Transverse colon (tissue), 4 donors: ENCODE measurements at regions not wholly inside any gene's neighbourhood (a gene's known extent, or its start where the extent isn't known, plus 50 kb on each side); places are given as distances from the start of the nearest gene placed in this dataset.

Experiments
- DNase-seq: peaks from one replicate; pipeline ENCODE4 v3.0.0-alpha.2; 2019
- H3K27ac ChIP-seq, 4 donors: fragments of 200-600 bp; sonication (generic); 2 replicates each; pipeline ENCODE4 v1.5.1; 2016 to 2018; ENCODE audit warnings: inconsistent platforms in 4 of 4
- H3K27me3 ChIP-seq: fragments of 200-600 bp; sonication (generic); 2 replicates; pipeline ENCODE4 v1.5.1; 2017; ENCODE audit warnings: inconsistent platforms
- H3K36me3 ChIP-seq, 4 donors: fragments of 200-600 bp; sonication (generic); 2 replicates each; pipeline ENCODE4 v1.5.1; 2017 to 2019; ENCODE audit warnings: inconsistent platforms in 4 of 4
- H3K4me1 ChIP-seq, 4 donors: fragments of 200-600 bp; sonication (generic); 2 replicates each; pipeline ENCODE4 v1.5.1; 2017 to 2020; ENCODE audit warnings: inconsistent platforms in 4 of 4
- H3K4me3 ChIP-seq, 4 donors: fragments of 200-600 bp; sonication (generic); 1 replicate in 1 of 4; 2 replicates in 3 of 4; pipeline versions ENCODE4 v1.5.1 to v1.6.1; 2017 to 2019; ENCODE audit warnings: inconsistent platforms in 4 of 4
- H3K9me3 ChIP-seq, 2 donors: fragments of 200-600 bp; sonication (generic); 2 replicates each; pipeline ENCODE4 v1.5.1; 2017 to 2019; ENCODE audit warnings: inconsistent platforms in 2 of 2
- CTCF ChIP-seq, 5 experiments: fragments of 200-600 bp in 3 of 5; fragments of 450-650 bp in 2 of 5; sonication (generic) in 3 of 5; IDR thresholded peaks; 1 replicate in 2 of 5; 2 replicates in 3 of 5; pipeline ENCODE4 v1.5.1; 2016 to 2017; ENCODE audit warnings: antibody characterized with exemption in 5 of 5, inconsistent platforms in 3 of 5, mild to moderate bottlenecking in 2 of 5, moderate library complexity in 1 of 5
- EP300 ChIP-seq: sonication (generic); formaldehyde crosslinking; IDR thresholded peaks from one replicate; pipeline ENCODE4 v1.6.1; 2017; ENCODE audit warnings: antibody characterized with exemption, low read depth
- POLR2A ChIP-seq: fragments of 450-650 bp; IDR thresholded peaks from one replicate; pipeline ENCODE4 v1.6.1; 2016; ENCODE audit warnings: antibody characterized with exemption, mild to moderate bottlenecking, moderate library complexity
- POLR2AphosphoS5 ChIP-seq, 3 donors: sonication (generic); formaldehyde crosslinking; IDR thresholded peaks; one replicate each; pipeline ENCODE4 v1.6.1; 2016; ENCODE audit warnings: antibody characterized with exemption in 3 of 3
- WGBS, 2 donors: methylation state at CpG; one replicate each; pipeline ENCODE4 v1.1.5; 2018; ENCODE audit warnings: low coverage in 1 of 2; 5-methylcytosine and 5-hydroxymethylcytosine counted together
- in situ Hi-C, 4 donors: fragments of 200-750 bp; cut with MboI; loops; one replicate each; pipeline versions ENCODE4 v1.15.0 to v1.15.1; 2017; ENCODE audit warnings: low sequenced_read_pairs in 3 of 4, low pct_ligation_motif_present in 1 of 4, low pct_unique_long_range_greater_than_20kb in 1 of 4
- intact Hi-C: fragments of 100-400 bp; cut with DNase I; formaldehyde crosslinking; loops from one replicate; pipeline ENCODE4 v1.15.1; 2023; ENCODE audit warnings: low total_unique reads

- Histone ChIP-seq H3K9me3 (no peaks in the 10 kb centered on the region), H3K27me3 (no peaks in the 10 kb centered on the region), H3K36me3 (no peaks in the 10 kb centered on the region), H3K4me3 (no peak overlapping the region), H3K27ac (no peak overlapping the region), H3K4me1 (no peaks in the 10 kb centered on the region)
- no peak for DNase-seq
- intact Hi-C loops (no loop called here), in situ Hi-C loops (no loop called here)
- 91% methylated on average over 2 of the region's 2 CpGs; no CpG with 5 or more reads in 1 of the 2 donors for WGBS, 2 donors
- TF ChIP-seq CTCF (IDR thresholded peaks at IDR 0.05): no peak
Observed at GRCh38 chr2:145203891-145204290, 684.0 kb upstream of the ZEB2 start.

GRCh38 chr2:145199827-145200706, 680.1 kb upstream of the ZEB2 start:
- intact Hi-C loops (no loop called here), in situ Hi-C loops (no loop called here)
- no peaks in the 10 kb centered on the region for H3K9me3 ChIP-seq
- H3K36me3 ChIP-seq: no peaks in the 10 kb centered on the region
- H3K27ac ChIP-seq: no peak overlapping the region
- 55 to 83% methylated on average over 4 to 6 of the region's 6 CpGs for WGBS, 2 donors
- H3K4me3 ChIP-seq: no peak overlapping the region
- H3K4me1 ChIP-seq: no peaks in the 10 kb centered on the region
- TF ChIP-seq POLR2AphosphoS5 (IDR thresholded peaks at IDR 0.05): no peak
- no peak for TF ChIP-seq POLR2A
- no peak for TF ChIP-seq CTCF (IDR thresholded peaks at IDR 0.05)
- no peaks in the 10 kb centered on the region for H3K27me3 ChIP-seq
- no peak for DNase-seq

GRCh38 chr2:145199042-145199441, 679.1 kb upstream of the ZEB2 start:
- no peaks in the 10 kb centered on the region for H3K4me1 ChIP-seq
- no peaks in the 10 kb centered on the region for H3K9me3 ChIP-seq
- H3K4me3 ChIP-seq: no peak overlapping the region
- intact Hi-C loops: no loop called here
- no peak for DNase-seq
- no peaks in the 10 kb centered on the region for H3K36me3 ChIP-seq
- 57 to 60% methylated on average over 2 to 7 of the region's 7 CpGs for WGBS, 2 donors
- in situ Hi-C loops: no loop called here
- H3K27me3 ChIP-seq: no peaks in the 10 kb centered on the region
- TF ChIP-seq CTCF (IDR thresholded peaks at IDR 0.05) (no peak), EP300 (no peak), POLR2AphosphoS5 (IDR thresholded peaks at IDR 0.05) (no peak), POLR2A (no peak)
- no peak overlapping the region for H3K27ac ChIP-seq

- WGBS, 2 donors: 59 to 73% methylated on average over 2 of the region's 2 CpGs
- no peak for DNase-seq
- H3K4me1 ChIP-seq: no peaks in the 10 kb centered on the region
- H3K27me3 ChIP-seq: no peaks in the 10 kb centered on the region
- no peak for TF ChIP-seq EP300
- TF ChIP-seq POLR2A: no peak
- no peak for TF ChIP-seq POLR2AphosphoS5 (IDR thresholded peaks at IDR 0.05)
- TF ChIP-seq CTCF (IDR thresholded peaks at IDR 0.05): no peak
- no peak overlapping the region for H3K4me3 ChIP-seq
- in situ Hi-C loops (no loop called here), intact Hi-C loops (no loop called here)
- H3K36me3 ChIP-seq: no peaks in the 10 kb centered on the region
- no peaks in the 10 kb centered on the region for H3K9me3 ChIP-seq
- no peak overlapping the region for H3K27ac ChIP-seq
Observed at GRCh38 chr2:145198555-145198954, 678.6 kb upstream of the ZEB2 start.
